Fibroblast of skin of right quadriceps (primary cell): ENCODE measurements at regions not wholly inside any gene's neighbourhood (a gene's known extent, or its start where the extent isn't known, plus 50 kb on each side); places are given as distances from the start of the nearest gene placed in this dataset.

Experiments
- DNase-seq: peaks from one replicate; pipeline ENCODE4 v3.0.0-alpha.2; 2013

- no peak for DNase-seq
Measured at GRCh38 chr3:127393131-127393820, 105.4 kb upstream of the PRR20G start.

DNA sequence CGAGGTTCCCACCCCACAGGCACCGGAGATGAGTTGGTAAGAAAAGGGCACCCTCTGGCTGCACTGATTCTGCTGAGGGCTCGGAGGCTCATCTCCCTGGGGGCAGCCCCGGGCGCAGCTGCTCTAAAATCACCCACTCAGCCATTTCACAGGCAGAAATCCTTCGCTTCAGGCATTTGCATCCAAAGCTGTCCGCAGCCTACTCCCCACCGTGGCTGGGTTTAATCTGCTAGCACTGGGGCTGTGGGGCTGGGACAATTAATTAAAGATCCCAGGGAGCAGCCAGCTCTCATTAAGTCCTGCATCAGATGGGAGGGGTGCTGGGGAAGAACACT, 104.3 kb upstream of the PRR20G start:
- DNase-seq: no peak

- no peak for DNase-seq
Measured at GRCh38 chr3:127391436-127392155, 103.8 kb upstream of the PRR20G start.

- no peak for DNase-seq
Measured at GRCh38 chr3:127390365-127391025, 102.6 kb upstream of the PRR20G start.

- DNase-seq: no peak
Measured at GRCh38 chr3:127389913-127390312, 102.1 kb upstream of the PRR20G start.

- DNase-seq: no peak
Measured at GRCh38 chr3:127389420-127389819, 101.6 kb upstream of the PRR20G start.

GRCh38 chr3:127388427-127388826, 100.6 kb upstream of the PRR20G start:
- no peak for DNase-seq

- DNase-seq: no peak
Measured at GRCh38 chr3:127387556-127388153, 99.8 kb upstream of the PRR20G start.

DNA sequence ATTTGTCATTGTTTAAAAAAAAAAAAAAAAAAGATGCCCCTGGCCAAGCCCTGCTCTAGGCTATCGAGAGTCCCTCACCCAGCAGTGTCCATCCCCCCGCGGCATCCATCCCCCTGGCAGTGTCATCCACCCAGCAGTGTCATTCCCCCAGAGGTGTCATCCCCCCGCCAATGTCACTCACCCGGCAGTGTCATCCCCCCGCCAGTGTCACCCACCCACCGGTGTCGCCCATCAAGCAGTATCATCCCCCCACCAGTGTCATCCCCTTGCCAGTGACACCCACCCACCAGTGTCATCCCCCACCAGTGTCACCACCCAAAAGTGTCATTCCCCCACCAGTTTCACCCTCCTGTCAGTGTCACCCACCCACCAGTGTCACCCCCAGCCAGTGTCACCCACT, 99.3 kb upstream of the PRR20G start:
- no peak for DNase-seq

DNA sequence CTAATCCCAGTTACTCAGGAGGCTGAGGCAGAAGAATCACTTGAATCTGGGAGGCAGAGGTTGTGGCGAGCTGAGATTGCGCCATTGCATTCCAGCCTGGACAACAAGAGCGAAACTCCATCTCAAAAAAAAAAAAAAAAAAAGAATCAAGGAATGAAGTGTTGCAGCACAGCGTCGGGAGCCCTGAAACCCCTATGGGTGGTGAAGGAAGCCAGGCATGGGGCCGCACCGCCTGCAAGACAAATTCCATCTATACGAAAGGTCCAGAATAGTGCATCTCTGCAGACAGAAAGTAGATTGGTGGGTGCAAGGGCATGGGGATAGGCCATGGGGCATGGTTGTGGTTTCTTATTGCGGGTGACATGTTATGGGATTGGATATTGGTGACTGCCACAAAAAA, 98.6 kb upstream of the PRR20G start:
- no peak for DNase-seq

DNA sequence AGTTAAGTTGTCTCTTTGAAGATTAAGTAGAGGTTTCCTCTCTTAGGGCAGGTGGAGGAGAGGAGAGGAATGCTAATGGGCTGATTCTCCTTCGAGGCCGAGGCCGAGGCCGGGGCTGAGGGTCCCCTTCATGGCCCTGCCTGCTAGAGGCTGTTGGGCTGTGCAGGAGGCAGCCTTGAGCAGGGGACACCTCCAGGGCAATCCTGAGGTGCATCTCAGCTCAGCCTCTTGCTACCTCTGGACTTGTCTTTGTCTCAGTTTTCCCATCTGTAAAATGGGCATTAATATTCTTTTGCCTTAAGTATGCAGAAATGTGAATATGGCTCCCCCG, 97.7 kb upstream of the PRR20G start:
- DNase-seq: no peak

DNA sequence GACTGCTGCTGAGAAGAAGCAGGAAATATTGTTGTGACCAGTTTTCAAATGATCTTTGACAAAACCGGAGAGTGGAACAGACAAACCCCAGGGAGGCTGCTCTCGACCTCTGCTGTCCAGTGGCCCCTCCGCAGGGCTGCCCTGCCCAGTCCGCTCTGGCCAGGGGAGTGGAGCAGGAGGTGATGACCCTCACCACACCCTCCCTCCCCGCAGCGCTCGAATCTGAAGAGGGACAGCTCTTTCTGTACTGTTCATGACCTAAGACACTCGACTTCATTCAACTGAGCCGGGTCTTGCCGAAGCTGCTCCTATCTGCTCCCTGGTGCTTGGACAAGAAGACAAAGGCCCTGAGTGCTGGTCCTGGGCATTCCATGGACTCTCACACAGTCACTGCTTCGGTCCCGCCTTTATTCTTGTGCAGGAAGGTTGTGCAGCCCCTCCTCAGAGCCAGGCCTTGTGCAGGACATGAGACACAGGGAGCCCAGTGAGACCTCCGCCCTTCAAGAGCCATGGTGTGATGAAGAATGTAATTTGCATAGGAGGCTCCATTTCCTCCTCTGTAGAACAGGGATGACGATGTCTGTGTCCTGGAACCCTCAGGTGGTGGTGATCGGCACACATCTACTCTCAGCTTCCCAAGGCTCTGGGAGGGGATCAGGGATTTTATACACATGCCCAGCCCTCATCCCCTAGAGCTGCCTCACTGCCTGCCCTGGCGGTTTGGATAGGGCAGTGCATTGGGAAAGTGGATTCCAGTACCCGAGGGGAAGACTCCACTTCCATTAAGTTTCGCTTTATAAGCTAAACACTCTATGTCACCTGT, 97.1 kb upstream of the PRR20G start:
- DNase-seq: no peak

DNA sequence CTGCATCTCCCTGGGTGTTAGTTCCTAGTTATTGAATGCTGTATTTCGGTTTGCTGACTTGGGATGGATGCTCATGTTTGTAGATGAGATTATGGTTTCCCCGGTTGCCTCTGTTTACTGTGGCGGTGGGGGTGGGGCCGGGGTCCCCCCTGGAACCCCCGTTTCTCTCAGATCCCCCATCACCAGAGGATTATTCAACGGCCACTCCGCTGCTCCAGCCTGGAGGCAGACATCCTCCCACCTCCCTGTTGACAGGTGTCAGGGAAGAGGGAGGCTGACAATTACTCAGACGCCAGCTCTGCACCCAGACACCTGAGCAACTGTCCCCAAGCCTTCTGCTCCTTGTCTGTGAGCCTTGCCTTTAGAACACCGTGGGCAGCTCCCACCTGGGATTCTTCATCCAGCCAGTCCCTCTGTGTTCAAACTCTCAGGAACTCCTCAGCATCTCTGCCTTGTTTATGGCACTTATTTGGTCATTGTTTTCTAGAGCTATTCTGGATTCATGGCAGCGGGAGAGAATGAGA, 95.9 kb upstream of the PRR20G start:
- no peak for DNase-seq

- DNase-seq: no peak
Measured at GRCh38 chr3:127377801-127378655, 90.2 kb upstream of the PRR20G start.

- no peak for DNase-seq
Measured at GRCh38 chr3:127375151-127375930, 87.5 kb upstream of the PRR20G start.

GRCh38 chr3:127374086-127375010, 86.5 kb upstream of the PRR20G start:
- DNase-seq: no peak

DNA sequence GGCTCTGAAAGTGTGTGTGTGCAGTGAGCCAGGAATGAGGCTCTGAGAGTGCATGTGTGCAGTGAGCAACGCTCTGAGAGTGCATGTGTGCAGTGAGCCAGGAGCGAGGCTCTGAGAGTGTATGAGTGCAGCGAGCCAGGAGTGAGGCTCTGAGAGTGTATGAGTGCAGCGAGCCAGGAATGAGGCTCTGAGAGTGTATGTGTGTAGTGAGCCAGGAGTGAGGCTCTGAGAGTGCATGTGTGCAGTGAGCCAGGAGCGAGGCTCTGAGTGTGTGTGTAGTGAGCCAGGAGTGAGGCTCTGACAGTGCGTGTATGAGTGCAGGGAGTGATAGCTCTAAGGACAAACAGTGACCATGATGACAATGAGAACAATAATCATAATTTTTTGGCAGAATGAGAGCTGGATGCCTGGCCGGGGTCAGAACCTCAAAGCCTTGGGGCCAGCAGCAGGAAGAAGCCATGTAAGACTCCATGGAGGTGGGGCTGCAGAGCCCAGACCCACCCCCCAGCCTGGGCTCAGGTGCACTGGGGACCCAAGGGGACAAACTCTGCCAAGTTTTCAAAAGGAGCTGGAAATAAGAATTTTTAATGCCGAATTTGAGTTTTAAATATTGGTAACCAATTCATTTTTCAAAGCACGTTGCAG, 85.7 kb upstream of the PRR20G start:
- no peak for DNase-seq

DNA sequence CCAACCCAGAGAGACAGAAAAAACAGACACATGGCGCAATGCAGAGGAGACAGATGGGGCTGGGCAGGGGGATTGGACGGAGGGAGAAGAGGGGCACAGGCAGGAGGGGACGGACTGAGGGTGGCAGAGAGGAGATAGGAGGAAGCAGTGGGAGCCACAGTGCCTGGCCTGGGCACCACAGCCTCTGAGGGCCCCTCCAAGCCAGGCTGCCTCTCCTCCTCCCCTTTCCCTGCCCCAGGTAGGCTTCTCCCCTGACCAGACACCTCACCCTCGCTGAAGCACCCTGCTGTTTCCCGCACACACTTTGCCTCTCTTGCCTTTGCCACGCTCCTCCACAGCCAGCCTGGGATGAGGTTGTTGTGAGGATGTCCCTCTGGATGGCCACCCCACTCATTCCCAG, 84.0 kb upstream of the PRR20G start:
- DNase-seq: no peak

DNA sequence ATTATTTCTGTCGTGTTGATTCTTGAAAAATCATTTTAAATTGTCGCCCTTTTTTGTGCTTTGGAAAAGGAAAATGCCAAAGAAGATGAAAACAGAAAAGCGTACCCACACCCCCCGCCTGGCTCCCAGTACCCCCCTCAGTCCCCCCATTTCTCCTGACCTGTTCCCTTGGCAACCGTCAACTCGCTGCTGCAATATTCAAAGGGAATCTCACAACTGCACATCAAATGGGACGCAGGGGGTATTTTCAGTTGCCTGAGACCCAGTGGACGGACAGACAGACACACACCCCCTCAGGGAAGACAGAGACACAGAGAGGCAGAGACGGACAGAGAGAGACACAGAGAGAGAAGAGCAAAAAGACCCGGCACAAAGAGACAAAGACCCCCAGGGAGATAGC, 83.5 kb upstream of the PRR20G start:
- no peak for DNase-seq
